ENCODE measurements at regions not wholly inside any gene's neighbourhood (a gene's known extent, or its start where the extent isn't known, plus 50 kb on each side); places are given as distances from the start of the nearest gene placed in this dataset.

- no peaks in the 10 kb centered on the region for H3K27me3 ChIP-seq
- ATAC-seq, result no peak
- TF ChIP-seq POLR2A (IDR thresholded peaks at IDR 0.05), result no peak
- no peak for TF ChIP-seq CTCF (IDR thresholded peaks at IDR 0.05)
- no peaks in the 10 kb centered on the region for H3K36me3 ChIP-seq
- H3K4me3 ChIP-seq, result no peak overlapping the region
- WGBS, 4 donors, result 56 to 62% (median 61%) methylated on average over 2 of the region's 2 CpGs
- H3K9me3 ChIP-seq, result no peaks in the 10 kb centered on the region
- intact Hi-C loops (cut with DNase I), result no loop called here
- DNase-seq, result no peak
- H3K4me1 ChIP-seq, result no peaks in the 10 kb centered on the region
- H3K27ac ChIP-seq, result no peak overlapping the region
Measured at GRCh38 chr14:83960832-83961512, 1569.0 kb upstream of the FLRT2 start.

- no peak for TF ChIP-seq CTCF (IDR thresholded peaks at IDR 0.05)
- TF ChIP-seq POLR2A (IDR thresholded peaks at IDR 0.05), result no peak
- ATAC-seq (no peak), DNase-seq (no peak)
- Histone ChIP-seq H3K9me3 (no peaks in the 10 kb centered on the region), H3K4me3 (no peak overlapping the region), H3K36me3 (no peaks in the 10 kb centered on the region), H3K4me1 (peaks cover 0 to under 1% (median 0%) of the 10 kb centered on the region in 12 donors), H3K27me3 (no peaks in the 10 kb centered on the region), H3K27ac (no peak overlapping the region)
- WGBS, 4 donors, result 89 to 95% (median 92%) methylated on average over 5 of the region's 5 CpGs
- intact Hi-C loops (cut with DNase I), result no loop called here
Measured at GRCh38 chr14:83969998-83970397, 1559.9 kb upstream of the FLRT2 start.

- ATAC-seq (no peak), DNase-seq (no peak)
- Histone ChIP-seq H3K27ac (no peak overlapping the region), H3K4me1 (peaks cover 0 to 16% (median 8%) of the 10 kb centered on the region in 12 donors), H3K4me3 (no peak overlapping the region), H3K27me3 (no peaks in the 10 kb centered on the region), H3K36me3 (no peaks in the 10 kb centered on the region), H3K9me3 (no peaks in the 10 kb centered on the region)
- TF ChIP-seq POLR2A (IDR thresholded peaks at IDR 0.05) (no peak), CTCF (IDR thresholded peaks at IDR 0.05) (no peak)
- 56 to 64% (median 64%) methylated on average over 3 of the region's 3 CpGs for WGBS, 4 donors
- intact Hi-C loops (cut with DNase I), result no loop called here
Measured at GRCh38 chr14:83972631-83973030, 1557.3 kb upstream of the FLRT2 start.

GRCh38 chr14:83974647-83975163 lies 1555.2 kb upstream of the FLRT2 start:
- H3K9me3 ChIP-seq, result no peaks in the 10 kb centered on the region
- whole genome bisulfite sequencing, 4 donors, result 92 to 96% (median 94%) methylated on average over 5 of the region's 5 CpGs
- H3K4me1 ChIP-seq, result peaks cover 0 to 16% (median 8%) of the 10 kb centered on the region in 12 donors
- H3K27ac ChIP-seq, result no peak overlapping the region
- no peak for TF ChIP-seq POLR2A (IDR thresholded peaks at IDR 0.05)
- no peak for TF ChIP-seq CTCF (IDR thresholded peaks at IDR 0.05)
- no peaks in the 10 kb centered on the region for H3K36me3 ChIP-seq
- no peak for ATAC-seq
- intact Hi-C loops (cut with DNase I), result no loop called here
- no peaks in the 10 kb centered on the region for H3K27me3 ChIP-seq
- DNase-seq, result no peak
- H3K4me3 ChIP-seq, result no peak overlapping the region
